Fibroblast of skin of right quadriceps (primary cell): ENCODE measurements at regions not wholly inside any gene's neighbourhood (a gene's known extent, or its start where the extent isn't known, plus 50 kb on each side); places are given as distances from the start of the nearest gene placed in this dataset.
"Not testable (repeated sequence)": the region's sequence is repeated elsewhere in the genome, so short reads cannot be mapped to it uniquely, and the experiment has no call there.

ENCODE experiments used
- DNase-seq: peaks from one replicate; pipeline ENCODE4 v3.0.0-alpha.2; 2013

GRCh38 chr5:108581026-108581425 is 166.7 kb upstream of the FER start:
- no peak for DNase-seq

GRCh38 chr5:108579236-108579635 is 168.5 kb upstream of the FER start:
- no peak for DNase-seq

- DNase-seq = no peak
Observed at GRCh38 chr5:108578791-108579190, 168.9 kb upstream of the FER start.

GRCh38 chr5:108567429-108567828 is 180.3 kb upstream of the FER start:
- DNase-seq = no peak

GRCh38 chr5:108564441-108564840 is 182.5 kb upstream of the FBXL17 start:
- no peak for DNase-seq

GRCh38 chr5:108562205-108562454 is 180.2 kb upstream of the FBXL17 start:
- DNase-seq = no peak

GRCh38 chr5:108561416-108562204 is 179.7 kb upstream of the FBXL17 start:
- DNase-seq = peak; percentile 42

GRCh38 chr5:108560581-108560980 is 178.7 kb upstream of the FBXL17 start:
- peak; percentile 95 for DNase-seq

GRCh38 chr5:108560166-108560565 is 178.3 kb upstream of the FBXL17 start:
- DNase-seq = no peak

GRCh38 chr5:108558840-108559239 is 176.9 kb upstream of the FBXL17 start:
- DNase-seq = not testable (repeated sequence)

- not testable (repeated sequence) for DNase-seq
Observed at GRCh38 chr5:108558142-108558541, 176.2 kb upstream of the FBXL17 start.

- no peak for DNase-seq
Observed at GRCh38 chr5:108557686-108558085, 175.8 kb upstream of the FBXL17 start.

- no peak for DNase-seq
Observed at GRCh38 chr5:108556441-108557145, 174.7 kb upstream of the FBXL17 start.

- DNase-seq = no peak
Observed at GRCh38 chr5:108548684-108549596, 167.0 kb upstream of the FBXL17 start.

- DNase-seq = no peak
Observed at GRCh38 chr5:108546939-108547338, 165.0 kb upstream of the FBXL17 start.

- no peak for DNase-seq
Observed at GRCh38 chr5:108545301-108545700, 163.4 kb upstream of the FBXL17 start.

- no peak for DNase-seq
Observed at GRCh38 chr5:108543486-108543885, 161.6 kb upstream of the FBXL17 start.

GRCh38 chr5:108541836-108542235 is 159.9 kb upstream of the FBXL17 start:
- no peak for DNase-seq

GRCh38 chr5:108536321-108536720 is 154.4 kb upstream of the FBXL17 start:
- no peak for DNase-seq

- DNase-seq = not testable (repeated sequence)
Observed at GRCh38 chr5:108532129-108532445, 150.2 kb upstream of the FBXL17 start.

- peak; percentile 62 for DNase-seq
Observed at GRCh38 chr5:108531367-108532128, 149.7 kb upstream of the FBXL17 start.

- no peak for DNase-seq
Observed at GRCh38 chr5:108530706-108531105, 148.8 kb upstream of the FBXL17 start.

- DNase-seq = peak; percentile 70
Observed at GRCh38 chr5:108529381-108529780, 147.5 kb upstream of the FBXL17 start.
